ENCODE measurements at regions not wholly inside any gene's neighbourhood (a gene's known extent, or its start where the extent isn't known, plus 50 kb on each side); places are given as distances from the start of the nearest gene placed in this dataset.

DNA sequence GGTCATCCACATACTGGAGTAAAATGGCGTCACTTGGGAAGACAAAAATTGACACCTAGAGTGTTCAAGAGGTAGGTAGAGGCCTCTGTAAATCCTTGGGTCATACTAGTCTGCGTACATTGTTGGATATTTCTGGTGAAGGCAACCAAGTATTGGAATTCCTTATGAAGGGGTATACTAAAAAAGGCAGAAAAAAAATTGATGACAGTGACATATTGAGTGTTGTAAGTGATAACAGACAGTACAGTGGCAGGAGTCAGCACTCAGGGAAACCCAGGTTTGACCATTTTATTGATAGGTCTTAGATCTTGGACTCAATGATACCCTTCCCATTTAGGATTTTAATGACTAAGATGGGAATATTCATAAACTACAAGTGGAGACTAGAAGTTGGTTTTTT, 359.1 kb upstream of the VSTM2A start:
- TF ChIP-seq, protein P1, sequence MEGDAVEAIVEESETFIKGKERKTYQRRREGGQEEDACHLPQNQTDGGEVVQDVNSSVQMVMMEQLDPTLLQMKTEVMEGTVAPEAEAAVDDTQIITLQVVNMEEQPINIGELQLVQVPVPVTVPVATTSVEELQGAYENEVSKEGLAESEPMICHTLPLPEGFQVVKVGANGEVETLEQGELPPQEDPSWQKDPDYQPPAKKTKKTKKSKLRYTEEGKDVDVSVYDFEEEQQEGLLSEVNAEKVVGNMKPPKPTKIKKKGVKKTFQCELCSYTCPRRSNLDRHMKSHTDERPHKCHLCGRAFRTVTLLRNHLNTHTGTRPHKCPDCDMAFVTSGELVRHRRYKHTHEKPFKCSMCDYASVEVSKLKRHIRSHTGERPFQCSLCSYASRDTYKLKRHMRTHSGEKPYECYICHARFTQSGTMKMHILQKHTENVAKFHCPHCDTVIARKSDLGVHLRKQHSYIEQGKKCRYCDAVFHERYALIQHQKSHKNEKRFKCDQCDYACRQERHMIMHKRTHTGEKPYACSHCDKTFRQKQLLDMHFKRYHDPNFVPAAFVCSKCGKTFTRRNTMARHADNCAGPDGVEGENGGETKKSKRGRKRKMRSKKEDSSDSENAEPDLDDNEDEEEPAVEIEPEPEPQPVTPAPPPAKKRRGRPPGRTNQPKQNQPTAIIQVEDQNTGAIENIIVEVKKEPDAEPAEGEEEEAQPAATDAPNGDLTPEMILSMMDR (IDR thresholded peaks at IDR 0.05; ENCODE audit: unreplicated experiment): no peak
- Mint-ChIP-seq H3K9me3 (ENCODE audit: low read depth) (no peaks in the 10 kb centered on the region), H3K27me3 (no peaks in the 10 kb centered on the region), H3K27ac (no peak overlapping the region), H3K4me1 (ENCODE audit: low read depth) (no peaks in the 10 kb centered on the region), H3K4me3 (ENCODE audit: low read depth) (no peak overlapping the region), H3K36me3 (ENCODE audit: insufficient read depth) (no peaks in the 10 kb centered on the region)
- DNase-seq (ENCODE audit: low spot score, unreplicated experiment): no peak

DNA sequence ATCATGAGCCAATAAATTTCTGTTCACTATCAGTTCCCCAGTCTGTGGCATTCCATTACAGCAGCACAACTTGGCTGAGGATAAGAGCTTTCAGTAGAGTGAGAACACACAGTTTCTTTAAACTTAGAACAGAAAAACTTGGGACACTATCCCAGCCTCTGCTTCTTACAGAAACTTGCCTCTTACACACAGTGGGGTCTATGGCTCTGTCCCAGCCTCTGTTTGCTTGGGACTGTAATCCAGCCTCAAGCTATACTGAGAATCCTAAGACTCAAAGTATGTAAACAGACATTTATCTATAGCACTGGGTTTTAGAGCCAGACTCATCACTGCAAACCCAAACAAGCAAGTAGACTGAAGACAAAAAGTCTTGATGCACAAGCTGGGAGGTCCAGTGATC, 355.8 kb upstream of the VSTM2A start:
- DNase-seq (ENCODE audit: low spot score, unreplicated experiment): no peak
- TF ChIP-seq, protein P1 (IDR thresholded peaks at IDR 0.05; ENCODE audit: unreplicated experiment): no peak
- Mint-ChIP-seq H3K4me1 (ENCODE audit: low read depth) (no peaks in the 10 kb centered on the region), H3K36me3 (ENCODE audit: insufficient read depth) (no peaks in the 10 kb centered on the region), H3K27me3 (no peaks in the 10 kb centered on the region), H3K9me3 (ENCODE audit: low read depth) (no peaks in the 10 kb centered on the region), H3K27ac (no peak overlapping the region), H3K4me3 (ENCODE audit: low read depth) (no peak overlapping the region)

DNA sequence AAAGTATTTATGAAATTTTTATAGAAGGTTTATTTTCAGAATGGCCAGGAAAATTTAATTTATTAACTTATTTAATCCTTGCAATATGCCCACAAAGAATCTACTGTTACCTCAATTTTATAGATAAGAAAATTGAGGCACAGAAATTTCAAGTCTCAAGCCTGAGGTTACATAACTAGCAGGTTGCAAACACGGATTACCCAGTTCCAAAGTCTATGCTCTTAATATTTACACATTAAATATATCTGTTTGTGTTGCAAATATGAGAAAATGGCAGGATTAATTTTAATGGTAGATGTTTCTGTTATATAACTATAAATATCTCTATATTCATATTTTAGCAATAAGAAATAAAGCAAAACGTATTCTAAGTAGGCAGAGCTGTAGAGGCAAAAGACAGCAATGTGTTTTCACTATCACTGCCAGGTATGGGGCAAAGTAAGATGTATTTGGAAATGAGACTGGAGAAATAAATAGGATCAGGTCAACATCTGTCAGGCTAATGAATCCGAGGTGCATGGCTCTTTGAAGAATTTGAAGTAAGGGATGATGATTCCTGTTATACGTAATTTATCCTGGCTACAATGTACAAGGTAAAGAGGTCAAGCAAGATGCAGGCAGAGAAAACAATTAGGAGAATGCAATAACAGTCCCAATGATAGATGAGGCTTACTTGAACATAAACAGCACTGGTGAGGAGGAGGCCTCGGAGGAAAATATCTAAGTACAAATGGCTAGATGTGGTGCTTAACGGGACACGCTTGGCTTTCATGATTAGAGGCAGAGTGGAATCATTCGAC, 354.1 kb upstream of the VSTM2A start:
- H3K9me3 Mint-ChIP-seq (ENCODE audit: low read depth): no peaks in the 10 kb centered on the region
- no peaks in the 10 kb centered on the region for H3K36me3 Mint-ChIP-seq (ENCODE audit: insufficient read depth)
- H3K4me1 Mint-ChIP-seq (ENCODE audit: low read depth): no peaks in the 10 kb centered on the region
- TF ChIP-seq, protein P1 (IDR thresholded peaks at IDR 0.05; ENCODE audit: unreplicated experiment): no peak
- H3K27me3 Mint-ChIP-seq: no peaks in the 10 kb centered on the region
- DNase-seq (ENCODE audit: low spot score, unreplicated experiment): no peak
- H3K27ac Mint-ChIP-seq: no peak overlapping the region
- H3K4me3 Mint-ChIP-seq (ENCODE audit: low read depth): no peak overlapping the region

DNA sequence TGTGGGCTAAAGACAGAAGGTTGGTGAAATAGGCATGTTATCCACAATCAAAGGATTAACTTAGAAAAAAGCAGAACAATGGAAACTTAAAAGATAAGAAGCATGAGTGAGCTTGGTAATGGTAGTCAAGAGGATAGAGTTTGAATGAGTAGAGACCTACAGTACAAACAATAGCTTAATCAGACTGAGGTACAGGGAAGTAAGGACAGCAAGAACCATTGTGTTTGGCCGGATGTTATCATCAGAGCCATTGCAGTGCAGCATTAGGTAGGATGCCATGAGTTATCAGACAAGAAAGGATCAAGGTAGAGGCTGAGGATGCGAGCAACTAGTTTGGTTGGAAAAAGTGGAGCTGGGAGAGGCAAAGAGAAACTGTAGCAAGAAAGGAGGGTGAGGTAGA, 353.3 kb upstream of the VSTM2A start:
- Mint-ChIP-seq H3K36me3 (ENCODE audit: insufficient read depth) (no peaks in the 10 kb centered on the region), H3K4me3 (ENCODE audit: low read depth) (no peak overlapping the region), H3K27me3 (no peaks in the 10 kb centered on the region), H3K9me3 (ENCODE audit: low read depth) (no peaks in the 10 kb centered on the region), H3K27ac (no peak overlapping the region), H3K4me1 (ENCODE audit: low read depth) (no peaks in the 10 kb centered on the region)
- no peak for DNase-seq (ENCODE audit: low spot score, unreplicated experiment)
- TF ChIP-seq, protein P1 (IDR thresholded peaks at IDR 0.05; ENCODE audit: unreplicated experiment): no peak

DNA sequence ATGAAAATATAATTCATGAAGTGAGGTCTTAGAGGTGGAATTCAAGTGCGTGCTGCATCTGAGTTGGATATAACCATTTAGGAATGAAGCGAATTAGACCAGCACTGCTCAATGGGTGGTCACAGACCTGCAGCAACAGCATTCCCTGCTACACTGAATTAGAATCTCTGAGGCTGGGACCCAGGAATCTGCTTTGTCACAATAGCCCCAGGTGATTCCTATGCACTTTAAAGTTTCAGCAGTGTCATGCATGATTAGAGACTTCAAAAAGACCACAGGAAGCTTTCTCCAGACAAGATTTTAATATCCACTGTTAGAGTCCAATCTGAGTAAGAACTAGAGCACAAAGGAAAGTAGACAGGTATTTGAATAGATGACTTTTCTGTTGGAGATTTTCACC, 352.8 kb upstream of the VSTM2A start:
- DNase-seq (ENCODE audit: low spot score, unreplicated experiment): no peak
- Mint-ChIP-seq H3K36me3 (ENCODE audit: insufficient read depth) (no peaks in the 10 kb centered on the region), H3K4me1 (ENCODE audit: low read depth) (no peaks in the 10 kb centered on the region), H3K27ac (no peak overlapping the region), H3K9me3 (ENCODE audit: low read depth) (no peaks in the 10 kb centered on the region), H3K4me3 (ENCODE audit: low read depth) (no peak overlapping the region), H3K27me3 (no peaks in the 10 kb centered on the region)
- TF ChIP-seq, protein P1 (IDR thresholded peaks at IDR 0.05; ENCODE audit: unreplicated experiment): no peak

All from progenitor cell of endocrine pancreas (in vitro differentiated cells).